ENCODE measurements at regions not wholly inside any gene's neighbourhood (a gene's known extent, or its start where the extent isn't known, plus 50 kb on each side); places are given as distances from the start of the nearest gene placed in this dataset.

DNA sequence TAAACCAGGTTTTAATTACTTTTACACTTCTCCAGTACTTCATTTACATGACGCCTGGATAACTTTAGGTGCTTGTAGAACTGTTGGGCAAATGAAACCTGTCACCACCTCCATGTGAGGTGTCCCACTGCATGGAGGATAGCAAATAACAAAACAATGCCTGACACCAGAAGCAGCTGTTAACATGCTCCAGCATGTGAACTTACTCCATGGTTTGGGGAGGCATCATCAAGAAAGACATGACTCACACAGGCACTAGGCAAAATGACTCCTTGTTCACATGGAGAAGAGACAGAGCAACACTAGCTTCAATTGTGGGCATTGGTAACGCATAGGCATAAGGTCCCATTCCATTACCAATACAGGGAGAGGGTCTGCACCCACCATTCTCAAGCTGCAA lies 198.1 kb upstream of the F9 start:
- Mint-ChIP-seq H3K27ac (no peak overlapping the region), H3K9me3 (ENCODE audit: insufficient read depth) (no peaks in the 10 kb centered on the region), H3K4me3 (no peak overlapping the region), H3K27me3 (no peaks in the 10 kb centered on the region), H3K4me1 (no peaks in the 10 kb centered on the region)
- CTCF ChIA-PET: no interaction called here
- H2AFZ ChIP-seq (ENCODE audit: insufficient read depth, low read depth, low read length, poor library complexity, severe bottlenecking): no peak overlapping the region
- no peaks in the 10 kb centered on the region for H3K79me2 ChIP-seq (ENCODE audit: control insufficient read depth, insufficient read depth, low read length)
- no peaks in the 10 kb centered on the region for H4K20me1 ChIP-seq (ENCODE audit: control insufficient read depth, insufficient read depth, low read length, poor library complexity, severe bottlenecking)
- no CpG with 5 or more reads among the region's 2 CpGs for WGBS (ENCODE audit: insufficient coverage)
- intact Hi-C loops (cut with micrococcal nuclease): no loop called here
- DNase-seq: no peak
- H3K9ac ChIP-seq (ENCODE audit: low read length): no peak overlapping the region
- H3K27me3 ChIP-seq (replicated peaks in 1 of 4; ENCODE audit: control extremely low read depth in 1 of 4, control insufficient read depth in 3 of 4, insufficient read depth in 4 of 4, low read length in 3 of 4): no peaks in the 10 kb centered on the region
- H3K4me3 ChIP-seq (ENCODE audit: control extremely low read depth in 1 of 5, extremely low read depth in 1 of 5, insufficient read depth in 1 of 5, low read depth in 2 of 5, low read length in 4 of 5): no peak overlapping the region
- POLR2A ChIA-PET: no interaction called here
- no peaks in the 10 kb centered on the region for H3K9me3 ChIP-seq (ENCODE audit: control extremely low read depth in 1 of 3, control insufficient read depth in 2 of 3, insufficient read depth in 1 of 3, low read length in 2 of 3)
- no peak for ATAC-seq (ENCODE audit: low read depth)
- H3K27ac ChIP-seq (ENCODE audit: low read length in 2 of 2): no peak overlapping the region
- H3K36me3 ChIP-seq (replicated peaks in 1 of 2; ENCODE audit: control extremely low read depth in 1 of 2, control insufficient read depth in 1 of 2, extremely low read depth in 1 of 2, insufficient read depth in 2 of 2, low read length in 1 of 2): no peaks in the 10 kb centered on the region
- TF ChIP-seq, protein P1, sequence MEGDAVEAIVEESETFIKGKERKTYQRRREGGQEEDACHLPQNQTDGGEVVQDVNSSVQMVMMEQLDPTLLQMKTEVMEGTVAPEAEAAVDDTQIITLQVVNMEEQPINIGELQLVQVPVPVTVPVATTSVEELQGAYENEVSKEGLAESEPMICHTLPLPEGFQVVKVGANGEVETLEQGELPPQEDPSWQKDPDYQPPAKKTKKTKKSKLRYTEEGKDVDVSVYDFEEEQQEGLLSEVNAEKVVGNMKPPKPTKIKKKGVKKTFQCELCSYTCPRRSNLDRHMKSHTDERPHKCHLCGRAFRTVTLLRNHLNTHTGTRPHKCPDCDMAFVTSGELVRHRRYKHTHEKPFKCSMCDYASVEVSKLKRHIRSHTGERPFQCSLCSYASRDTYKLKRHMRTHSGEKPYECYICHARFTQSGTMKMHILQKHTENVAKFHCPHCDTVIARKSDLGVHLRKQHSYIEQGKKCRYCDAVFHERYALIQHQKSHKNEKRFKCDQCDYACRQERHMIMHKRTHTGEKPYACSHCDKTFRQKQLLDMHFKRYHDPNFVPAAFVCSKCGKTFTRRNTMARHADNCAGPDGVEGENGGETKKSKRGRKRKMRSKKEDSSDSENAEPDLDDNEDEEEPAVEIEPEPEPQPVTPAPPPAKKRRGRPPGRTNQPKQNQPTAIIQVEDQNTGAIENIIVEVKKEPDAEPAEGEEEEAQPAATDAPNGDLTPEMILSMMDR (IDR thresholded peaks at IDR 0.05): no peak
- TF ChIP-seq EZH2 (IDR thresholded peaks at IDR 0.05; ENCODE audit: borderline replicate concordance, insufficient read depth, low read depth, low read length, poor library complexity, severe bottlenecking): no peak
- no peak overlapping the region for H3K4me2 ChIP-seq (replicated peaks; ENCODE audit: low read depth, low read length, poor library complexity, severe bottlenecking)
- no peaks in the 10 kb centered on the region for H3K4me1 ChIP-seq (ENCODE audit: control insufficient read depth in 2 of 2, insufficient read depth in 2 of 2, low read length in 2 of 2)

DNA sequence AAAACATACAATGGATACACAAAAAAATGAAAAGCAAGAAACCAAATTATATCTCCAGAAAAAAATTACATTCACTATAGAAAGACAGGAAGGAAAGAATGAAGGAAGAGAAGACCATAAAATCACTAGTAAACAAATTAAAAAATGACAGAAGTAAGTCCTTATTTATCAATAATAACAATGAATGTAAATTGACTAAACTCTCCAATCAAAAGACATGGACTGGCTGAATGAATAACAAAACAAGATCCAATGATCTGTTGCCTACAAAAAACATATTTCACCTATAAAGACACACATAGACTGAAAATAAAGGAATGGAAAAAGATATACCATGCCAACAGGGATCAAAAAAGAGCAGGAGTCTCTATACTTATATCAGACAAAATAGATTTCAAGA lies 203.2 kb upstream of the F9 start:
- Histone ChIP-seq H4K20me1 (ENCODE audit: control insufficient read depth, insufficient read depth, low read length, poor library complexity, severe bottlenecking) (no peaks in the 10 kb centered on the region), H3K27ac (ENCODE audit: low read length in 2 of 2) (no peak overlapping the region), H2AFZ (ENCODE audit: insufficient read depth, low read depth, low read length, poor library complexity, severe bottlenecking) (no peak overlapping the region), H3K27me3 (replicated peaks in 1 of 4; ENCODE audit: control extremely low read depth in 1 of 4, control insufficient read depth in 3 of 4, insufficient read depth in 4 of 4, low read length in 3 of 4) (no peaks in the 10 kb centered on the region), H3K36me3 (replicated peaks in 1 of 2; ENCODE audit: control extremely low read depth in 1 of 2, control insufficient read depth in 1 of 2, extremely low read depth in 1 of 2, insufficient read depth in 2 of 2, low read length in 1 of 2) (no peaks in the 10 kb centered on the region), H3K9ac (ENCODE audit: low read length) (no peak overlapping the region), H3K4me3 (ENCODE audit: control extremely low read depth in 1 of 5, extremely low read depth in 1 of 5, insufficient read depth in 1 of 5, low read depth in 2 of 5, low read length in 4 of 5) (no peak overlapping the region), H3K4me1 (ENCODE audit: control insufficient read depth in 2 of 2, insufficient read depth in 2 of 2, low read length in 2 of 2) (no peaks in the 10 kb centered on the region), H3K79me2 (ENCODE audit: control insufficient read depth, insufficient read depth, low read length) (no peaks in the 10 kb centered on the region), H3K9me3 (ENCODE audit: control extremely low read depth in 1 of 3, control insufficient read depth in 2 of 3, insufficient read depth in 1 of 3, low read length in 2 of 3) (no peaks in the 10 kb centered on the region), H3K4me2 (replicated peaks; ENCODE audit: low read depth, low read length, poor library complexity, severe bottlenecking) (no peak overlapping the region)
- TF ChIP-seq, protein P1 (IDR thresholded peaks at IDR 0.05): no peak
- intact Hi-C loops (cut with micrococcal nuclease): no loop called here
- DNase-seq (no peak), ATAC-seq (ENCODE audit: low read depth) (no peak)
- H3K27me3 Mint-ChIP-seq: no peaks in the 10 kb centered on the region
- H3K9me3 Mint-ChIP-seq (ENCODE audit: insufficient read depth): no peaks in the 10 kb centered on the region
- ChIA-PET POLR2A (no interaction called here), CTCF (no interaction called here)
- no peak overlapping the region for H3K4me3 Mint-ChIP-seq
- no peak overlapping the region for H3K27ac Mint-ChIP-seq
- H3K4me1 Mint-ChIP-seq: no peaks in the 10 kb centered on the region
